Mesenchymal stem cell (in vitro differentiated cells and primary cell): ENCODE measurements at regions not wholly inside any gene's neighbourhood (a gene's known extent, or its start where the extent isn't known, plus 50 kb on each side); places are given as distances from the start of the nearest gene placed in this dataset.

Experiments used
- DNase-seq: peaks from one replicate; pipeline ENCODE4 v3.0.0-alpha.2; 2013
- H2AFZ ChIP-seq: one replicate; pipeline ENCODE4 v1.6.1; 2013; ENCODE audit warnings: low read depth, mild to moderate bottlenecking, control low read depth, inconsistent platforms, low read length, moderate library complexity
- H2AK5ac ChIP-seq: 2 replicates; pipeline ENCODE4 v1.6.1; 2013; ENCODE audit warnings: low read length, moderate library complexity, mild to moderate bottlenecking, inconsistent platforms; ENCODE audit not compliant: severe bottlenecking
- H2BK120ac ChIP-seq: one replicate; pipeline ENCODE4 v1.6.1; 2013; ENCODE audit warnings: low read depth, mild to moderate bottlenecking, inconsistent platforms, low read length, moderate library complexity
- H2BK12ac ChIP-seq, 2 experiments: one replicate each; pipeline ENCODE4 v1.6.1; 2013; ENCODE audit warnings: inconsistent platforms in 2 of 2, low read length in 2 of 2, mild to moderate bottlenecking in 2 of 2, moderate library complexity in 2 of 2, control low read depth in 1 of 2
- H2BK15ac ChIP-seq: one replicate; pipeline ENCODE4 v1.6.1; 2013; ENCODE audit warnings: mild to moderate bottlenecking, low read depth, inconsistent platforms; ENCODE audit not compliant: poor library complexity, severe bottlenecking
- H2BK5ac ChIP-seq: 2 replicates; pipeline ENCODE4 v1.6.1; 2013; ENCODE audit warnings: low read depth, mild to moderate bottlenecking, low read length, control low read depth, inconsistent platforms; ENCODE audit not compliant: poor library complexity, severe bottlenecking
- H3K14ac ChIP-seq, 2 experiments: one replicate each; pipeline ENCODE4 v1.6.1; 2013; ENCODE audit warnings: inconsistent platforms in 2 of 2, low read length in 2 of 2, control low read depth in 1 of 2, mild to moderate bottlenecking in 1 of 2, moderate library complexity in 1 of 2
- H3K18ac ChIP-seq, 2 experiments: one replicate each; pipeline ENCODE4 v1.6.1; 2013; ENCODE audit warnings: inconsistent platforms in 2 of 2, low read length in 2 of 2, control low read depth in 1 of 2, low read depth in 1 of 2, mild to moderate bottlenecking in 1 of 2
- H3K23ac ChIP-seq, 2 experiments: one replicate each; pipeline ENCODE4 v1.6.1; 2013; ENCODE audit warnings: inconsistent platforms in 2 of 2, low read length in 2 of 2, mild to moderate bottlenecking in 2 of 2, moderate library complexity in 2 of 2, control low read depth in 1 of 2
- H3K27ac ChIP-seq: 2 replicates; pipeline ENCODE4 v1.5.1; 2013; ENCODE audit warnings: mild to moderate bottlenecking, moderate library complexity, low read length, control low read depth, inconsistent platforms; ENCODE audit not compliant: poor library complexity, severe bottlenecking
- H3K27me3 ChIP-seq, 2 experiments: 2 replicates each; pipeline versions ENCODE4 v1.6.1 to v1.7.0; 2013; ENCODE audit warnings: low read length in 2 of 2, mild to moderate bottlenecking in 2 of 2, moderate library complexity in 2 of 2, control low read depth in 1 of 2, inconsistent platforms in 1 of 2; ENCODE audit not compliant: control insufficient read depth in 1 of 2, insufficient read depth in 1 of 2
- H3K36me3 ChIP-seq, 2 experiments: 2 replicates each; pipeline versions ENCODE4 v1.6.1 to v1.7.0; 2013; ENCODE audit warnings: low read length in 2 of 2, control low read depth in 1 of 2, inconsistent platforms in 1 of 2, low read depth in 1 of 2, mild to moderate bottlenecking in 1 of 2; ENCODE audit not compliant: insufficient read depth in 2 of 2, control insufficient read depth in 1 of 2
- H3K4ac ChIP-seq, 2 experiments: one replicate each; pipeline ENCODE4 v1.6.1; 2013; ENCODE audit warnings: inconsistent platforms in 2 of 2, low read length in 2 of 2, mild to moderate bottlenecking in 2 of 2, moderate library complexity in 2 of 2, control low read depth in 1 of 2, low read depth in 1 of 2
- H3K4me1 ChIP-seq: 2 replicates; pipeline ENCODE4 v1.6.1; 2013; ENCODE audit warnings: low read depth, low read length, control low read depth; ENCODE audit not compliant: control insufficient read depth, insufficient read depth
- H3K4me2 ChIP-seq: 2 replicates; pipeline ENCODE4 v1.6.1; 2013; ENCODE audit warnings: low read length, mild to moderate bottlenecking, inconsistent platforms; ENCODE audit not compliant: poor library complexity, severe bottlenecking
- H3K4me3 ChIP-seq, 2 experiments: 2 replicates each; pipeline versions ENCODE4 v1.5.1 to v1.7.0; 2013; ENCODE audit warnings: low read length in 2 of 2, mild to moderate bottlenecking in 2 of 2, control low read depth in 1 of 2, low read depth in 1 of 2; ENCODE audit not compliant: insufficient read depth in 1 of 2
- H3K79me1 ChIP-seq: replicated peaks from 2 replicates; pipeline ENCODE4 v1.6.1; 2013; ENCODE audit warnings: mild to moderate bottlenecking, control low read depth, low read length, inconsistent platforms; ENCODE audit not compliant: poor library complexity, severe bottlenecking
- H3K9ac ChIP-seq: 2 replicates; pipeline ENCODE4 v1.7.0; 2013; ENCODE audit warnings: mild to moderate bottlenecking, low read length, moderate library complexity
- H3K9me3 ChIP-seq: 2 replicates; pipeline ENCODE4 v1.7.0; 2013; ENCODE audit warnings: mild to moderate bottlenecking, low read length; ENCODE audit not compliant: control insufficient read depth
- H4K8ac ChIP-seq: one replicate; pipeline ENCODE4 v1.6.1; 2013; ENCODE audit warnings: inconsistent platforms, mild to moderate bottlenecking, low read length, moderate library complexity
- H4K91ac ChIP-seq: one replicate; pipeline ENCODE4 v1.6.1; 2013; ENCODE audit warnings: mild to moderate bottlenecking, low read length, inconsistent platforms
- WGBS: methylation state at CpG from one replicate; pipeline ENCODE4 v1.1.7; 2013; ENCODE audit warnings: mixed read lengths; 5-methylcytosine and 5-hydroxymethylcytosine counted together

GRCh38 chr16:85384833-85385462 is 228.2 kb upstream of the GSE1 start:
- Histone ChIP-seq H2AK5ac (no peak overlapping the region), H3K9me3 (no peaks in the 10 kb centered on the region), H2BK120ac (peak overlapping the region; percentile 67), H3K79me1 (peaks cover 10% of the 10 kb centered on the region), H2BK5ac (no peak overlapping the region), H3K9ac (no peak overlapping the region), H3K4ac (peak overlapping the region; percentile 77 to 89), H3K36me3 (peaks cover 0 to 7% of the 10 kb centered on the region in 2 experiments), H3K18ac (peak overlapping the region; percentile 74 to 89), H3K23ac (peak overlapping the region in 1 of 2 experiments; percentile 11), H3K4me3 (no peak overlapping the region), H3K4me1 (peaks cover 36% of the 10 kb centered on the region), H3K27me3 (no peaks in the 10 kb centered on the region), H2AFZ (no peak overlapping the region), H2BK15ac (peak overlapping the region; percentile 89), H3K14ac (no peak overlapping the region), H3K27ac (no peak overlapping the region), H4K8ac (peak overlapping the region; percentile 74), H3K4me2 (no peak overlapping the region), H2BK12ac (peak overlapping the region; percentile 86 to 97), H4K91ac (peak overlapping the region; percentile 98)
- 87% methylated on average over 20 of the region's 20 CpGs for WGBS
- no peak for DNase-seq

- H3K4me1 ChIP-seq: peaks cover 39% of the 10 kb centered on the region
- no peak overlapping the region for H2BK5ac ChIP-seq
- peak overlapping the region; percentile 89 for H2BK15ac ChIP-seq
- peak overlapping the region; percentile 74 to 89 for H3K18ac ChIP-seq
- peaks cover 0 to 7% of the 10 kb centered on the region in 2 experiments for H3K36me3 ChIP-seq
- H3K4ac ChIP-seq: peak overlapping the region; percentile 77 to 89
- H3K4me3 ChIP-seq: no peak overlapping the region
- H3K27me3 ChIP-seq: no peaks in the 10 kb centered on the region
- no peak overlapping the region for H3K9ac ChIP-seq
- H2BK120ac ChIP-seq: peak overlapping the region; percentile 87
- H2BK12ac ChIP-seq: peak overlapping the region; percentile 86 to 97
- H4K91ac ChIP-seq: peak overlapping the region; percentile 98
- H3K9me3 ChIP-seq: no peaks in the 10 kb centered on the region
- H3K23ac ChIP-seq: no peak overlapping the region
- no peak overlapping the region for H2AK5ac ChIP-seq
- H3K14ac ChIP-seq: peak overlapping the region in 1 of 2 experiments; percentile 86
- H2AFZ ChIP-seq: no peak overlapping the region
- DNase-seq: no peak
- H3K27ac ChIP-seq: no peak overlapping the region
- WGBS: 60% methylated on average over 30 of the region's 32 CpGs
- peaks cover 8% of the 10 kb centered on the region for H3K79me1 ChIP-seq
- no peak overlapping the region for H3K4me2 ChIP-seq
- peak overlapping the region; percentile 74 for H4K8ac ChIP-seq
These were observed 227.4 kb upstream of the GSE1 start for GRCh38 chr16:85385463-85386331.

- peak overlapping the region in 1 of 2 experiments; percentile 22 for H3K4ac ChIP-seq
- H3K4me2 ChIP-seq: no peak overlapping the region
- peak overlapping the region; percentile 72 to 97 for H2BK12ac ChIP-seq
- H4K8ac ChIP-seq: peak overlapping the region; percentile 12
- H2AFZ ChIP-seq: no peak overlapping the region
- peaks cover 0 to 7% of the 10 kb centered on the region in 2 experiments for H3K36me3 ChIP-seq
- peaks cover 8% of the 10 kb centered on the region for H3K79me1 ChIP-seq
- peaks cover 44% of the 10 kb centered on the region for H3K4me1 ChIP-seq
- H4K91ac ChIP-seq: peak overlapping the region; percentile 94
- 96% methylated on average over 13 of the region's 13 CpGs for whole genome bisulfite sequencing
- no peaks in the 10 kb centered on the region for H3K9me3 ChIP-seq
- DNase-seq: no peak
- H3K18ac ChIP-seq: peak overlapping the region; percentile 74 to 89
- no peak overlapping the region for H3K27ac ChIP-seq
- H3K23ac ChIP-seq: no peak overlapping the region
- no peaks in the 10 kb centered on the region for H3K27me3 ChIP-seq
- no peak overlapping the region for H2BK15ac ChIP-seq
- no peak overlapping the region for H2BK120ac ChIP-seq
- H3K14ac ChIP-seq: peak overlapping the region in 1 of 2 experiments; percentile 36
- no peak overlapping the region for H3K9ac ChIP-seq
- no peak overlapping the region for H3K4me3 ChIP-seq
- no peak overlapping the region for H2AK5ac ChIP-seq
- H2BK5ac ChIP-seq: no peak overlapping the region
These were observed 226.5 kb upstream of the GSE1 start for GRCh38 chr16:85386467-85387170.

GRCh38 chr16:85387171-85387507 is 226.0 kb upstream of the GSE1 start:
- Histone ChIP-seq H3K4me2 (no peak overlapping the region), H2BK15ac (peak overlapping the region; percentile 26), H4K8ac (no peak overlapping the region), H3K14ac (no peak overlapping the region), H3K27ac (no peak overlapping the region), H3K79me1 (peaks cover 8% of the 10 kb centered on the region), H3K18ac (peak overlapping the region; percentile 25 to 40), H2AK5ac (no peak overlapping the region), H3K23ac (no peak overlapping the region), H3K27me3 (no peaks in the 10 kb centered on the region), H2BK5ac (no peak overlapping the region), H2BK120ac (no peak overlapping the region), H3K36me3 (peaks cover 0 to 7% of the 10 kb centered on the region in 2 experiments), H3K9me3 (no peaks in the 10 kb centered on the region), H3K4me1 (peaks cover 42% of the 10 kb centered on the region), H4K91ac (peak overlapping the region; percentile 70), H3K4ac (peak overlapping the region in 1 of 2 experiments; percentile 22), H3K4me3 (no peak overlapping the region), H3K9ac (no peak overlapping the region), H2BK12ac (peak overlapping the region; percentile 29 to 57), H2AFZ (no peak overlapping the region)
- WGBS: 98% methylated on average over 11 of the region's 11 CpGs
- DNase-seq: no peak
